ENCODE measurements at regions not wholly inside any gene's neighbourhood (a gene's known extent, or its start where the extent isn't known, plus 50 kb on each side); places are given as distances from the start of the nearest gene placed in this dataset.

DNA sequence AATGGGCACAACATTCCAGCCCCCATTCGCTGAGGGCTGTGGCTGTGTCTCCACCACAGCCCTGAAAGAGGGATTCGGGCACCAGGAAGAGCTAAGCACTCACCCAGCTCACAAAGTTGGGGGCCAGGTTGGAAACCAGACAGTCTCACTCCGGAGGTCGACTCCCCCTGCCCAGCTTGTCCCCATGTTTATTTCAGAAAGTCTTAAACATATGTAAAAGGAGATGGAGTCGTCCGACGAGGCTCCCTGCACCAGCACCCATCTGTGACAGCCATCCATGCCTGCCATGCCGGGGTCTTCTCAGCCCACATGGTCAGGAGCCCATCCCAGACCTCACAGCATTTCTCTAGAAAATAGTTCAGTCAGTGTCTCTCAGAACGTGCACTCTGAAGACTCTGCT is 63.6 kb upstream of the STX16 start:
- WGBS, 2 donors, result 78 to 83% methylated on average over 9 of the region's 9 CpGs
- intact Hi-C loops (cut with DNase I; ENCODE audit: low total_unique reads), result no loop called here
- TF ChIP-seq POLR2A (IDR thresholded peaks at IDR 0.05), result no peak
- TF ChIP-seq, protein P1, sequence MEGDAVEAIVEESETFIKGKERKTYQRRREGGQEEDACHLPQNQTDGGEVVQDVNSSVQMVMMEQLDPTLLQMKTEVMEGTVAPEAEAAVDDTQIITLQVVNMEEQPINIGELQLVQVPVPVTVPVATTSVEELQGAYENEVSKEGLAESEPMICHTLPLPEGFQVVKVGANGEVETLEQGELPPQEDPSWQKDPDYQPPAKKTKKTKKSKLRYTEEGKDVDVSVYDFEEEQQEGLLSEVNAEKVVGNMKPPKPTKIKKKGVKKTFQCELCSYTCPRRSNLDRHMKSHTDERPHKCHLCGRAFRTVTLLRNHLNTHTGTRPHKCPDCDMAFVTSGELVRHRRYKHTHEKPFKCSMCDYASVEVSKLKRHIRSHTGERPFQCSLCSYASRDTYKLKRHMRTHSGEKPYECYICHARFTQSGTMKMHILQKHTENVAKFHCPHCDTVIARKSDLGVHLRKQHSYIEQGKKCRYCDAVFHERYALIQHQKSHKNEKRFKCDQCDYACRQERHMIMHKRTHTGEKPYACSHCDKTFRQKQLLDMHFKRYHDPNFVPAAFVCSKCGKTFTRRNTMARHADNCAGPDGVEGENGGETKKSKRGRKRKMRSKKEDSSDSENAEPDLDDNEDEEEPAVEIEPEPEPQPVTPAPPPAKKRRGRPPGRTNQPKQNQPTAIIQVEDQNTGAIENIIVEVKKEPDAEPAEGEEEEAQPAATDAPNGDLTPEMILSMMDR (IDR thresholded peaks at IDR 0.05), result no peak
- H3K4me3 ChIP-seq (ENCODE audit: low read depth, poor library complexity, severe bottlenecking), result no peak overlapping the region
- DNase-seq (ENCODE audit: low spot score in 2 of 2), result no peak

DNA sequence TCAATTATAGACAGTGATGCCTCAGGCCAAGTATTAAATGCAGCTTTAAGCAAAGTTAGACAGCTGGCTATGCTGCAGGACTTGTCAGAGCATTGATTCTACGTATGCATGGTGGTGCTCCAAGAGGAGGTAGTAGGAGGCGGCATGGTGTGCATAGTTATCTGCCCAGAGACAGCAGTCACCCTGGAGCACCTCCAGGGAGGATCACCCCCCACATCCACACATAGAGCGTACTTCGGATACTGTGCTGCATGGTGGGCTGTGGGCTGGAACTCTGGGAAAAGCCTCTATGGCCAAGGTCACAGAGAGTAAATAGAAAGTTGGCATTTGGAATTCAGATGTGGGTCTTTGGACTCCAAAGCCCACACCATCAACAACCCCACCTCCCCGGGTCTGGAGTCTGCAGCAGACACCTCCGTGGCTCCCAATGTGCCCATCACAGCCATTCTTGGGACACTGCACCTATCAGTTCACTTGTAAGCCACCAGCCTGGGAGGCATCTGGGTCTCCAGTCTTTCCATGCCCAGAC is 64.5 kb upstream of the STX16 start:
- no peak for TF ChIP-seq POLR2A (IDR thresholded peaks at IDR 0.05)
- intact Hi-C loops (cut with DNase I; ENCODE audit: low total_unique reads), result no loop called here
- no peak overlapping the region for H3K4me3 ChIP-seq (ENCODE audit: low read depth, poor library complexity, severe bottlenecking)
- WGBS, 2 donors, result 77 to 89% methylated on average over 6 of the region's 6 CpGs
- peak in 1 of 2 donors; percentile 65 for DNase-seq (ENCODE audit: low spot score in 2 of 2)

DNA sequence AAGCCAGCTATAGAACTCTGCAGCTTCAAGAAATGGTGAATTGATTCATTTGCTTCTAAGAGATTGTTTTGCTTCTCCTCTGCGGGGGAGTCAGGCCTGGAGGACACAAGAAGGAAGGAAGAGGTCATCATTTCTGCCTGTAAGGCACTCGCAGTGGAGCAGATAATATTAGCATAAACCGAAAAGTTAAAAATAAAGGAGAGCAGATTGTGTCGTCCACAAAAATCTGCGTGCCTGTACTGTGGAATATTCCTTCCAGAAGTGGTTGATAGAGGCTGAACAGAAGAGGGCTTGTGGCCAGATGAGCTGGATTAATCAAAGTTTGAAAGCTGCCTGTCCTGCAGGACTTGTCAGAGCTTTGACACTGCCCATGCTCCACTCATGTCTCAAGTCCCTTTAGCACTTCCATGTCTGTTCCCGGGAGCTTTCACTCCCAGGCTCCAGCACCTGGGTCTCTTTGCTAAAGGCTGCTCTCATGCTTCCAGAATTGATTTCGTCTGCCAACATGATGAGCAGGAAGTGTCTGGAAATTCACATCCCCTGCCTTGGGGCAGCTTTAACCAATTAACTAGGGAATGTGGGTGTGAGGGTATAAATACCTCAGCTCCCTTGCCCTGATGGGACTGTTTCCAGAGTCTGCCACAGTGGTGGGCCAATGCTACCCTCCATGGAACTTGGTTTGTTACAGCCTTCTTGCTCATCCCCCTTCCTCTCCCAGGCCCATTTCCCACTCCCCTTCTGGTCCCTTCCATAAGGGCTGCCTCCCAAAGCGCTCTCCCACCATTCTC is 65.1 kb upstream of the STX16 start:
- no peak for DNase-seq (ENCODE audit: low spot score in 2 of 2)
- no peak for TF ChIP-seq POLR2A (IDR thresholded peaks at IDR 0.05)
- TF ChIP-seq, protein P1 (IDR thresholded peaks at IDR 0.05), result no peak
- 48 to 51% methylated on average over 8 of the region's 8 CpGs for WGBS, 2 donors
- H3K4me3 ChIP-seq (ENCODE audit: low read depth, poor library complexity, severe bottlenecking), result no peak overlapping the region
- intact Hi-C loops (cut with DNase I; ENCODE audit: low total_unique reads), result no loop called here

DNA sequence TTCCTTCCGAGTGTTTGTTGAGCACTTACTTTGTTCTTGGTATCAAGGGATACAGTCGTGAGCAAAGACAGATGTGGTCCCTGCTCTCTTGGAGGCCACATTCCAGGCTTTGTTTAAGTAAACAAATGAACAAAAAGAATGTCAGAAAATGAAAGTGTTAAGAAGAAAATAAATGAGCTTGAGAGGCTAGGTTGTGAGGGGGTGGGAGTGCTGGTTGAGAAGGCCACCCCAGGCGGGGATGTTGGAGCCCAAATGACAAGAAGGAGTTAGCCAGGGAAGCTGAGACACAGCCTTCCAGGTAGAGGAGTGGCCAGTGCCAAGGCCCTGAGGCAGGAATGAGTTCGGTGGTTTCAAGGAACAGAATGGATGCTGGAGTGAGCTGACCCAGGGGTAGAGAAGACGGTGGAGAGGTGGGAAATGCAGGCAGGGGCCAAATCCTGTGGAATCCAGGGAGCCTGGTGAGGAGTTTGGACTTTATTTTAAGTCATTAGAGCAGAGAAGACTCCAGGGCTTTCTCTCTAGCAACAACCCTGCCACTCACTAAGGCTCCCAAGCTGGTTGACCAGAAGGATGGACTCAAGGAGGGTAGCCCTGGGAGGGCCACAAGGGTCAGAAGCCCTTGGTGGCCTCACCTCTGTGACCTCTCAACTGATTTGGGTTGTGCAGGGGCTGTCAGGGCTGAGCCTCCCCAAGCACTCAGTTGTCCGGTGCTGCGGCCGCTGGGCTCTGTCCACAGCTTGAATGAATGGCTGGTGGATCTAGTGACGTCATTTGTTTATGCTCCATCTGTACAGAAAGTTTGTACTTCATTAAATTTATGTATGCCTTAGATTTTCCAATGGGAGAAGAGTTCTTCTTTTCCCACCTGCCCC is 66.0 kb upstream of the STX16 start:
- intact Hi-C loops (cut with DNase I; ENCODE audit: low total_unique reads), result no loop called here
- peak in 1 of 2 donors; percentile 79 for DNase-seq (ENCODE audit: low spot score in 2 of 2)
- 52 to 63% methylated on average over 9 of the region's 9 CpGs for WGBS, 2 donors
- no peak for TF ChIP-seq POLR2A (IDR thresholded peaks at IDR 0.05)
- TF ChIP-seq, protein P1 (IDR thresholded peaks at IDR 0.05), result no peak
- no peak overlapping the region for H3K4me3 ChIP-seq (ENCODE audit: low read depth, poor library complexity, severe bottlenecking)

DNA sequence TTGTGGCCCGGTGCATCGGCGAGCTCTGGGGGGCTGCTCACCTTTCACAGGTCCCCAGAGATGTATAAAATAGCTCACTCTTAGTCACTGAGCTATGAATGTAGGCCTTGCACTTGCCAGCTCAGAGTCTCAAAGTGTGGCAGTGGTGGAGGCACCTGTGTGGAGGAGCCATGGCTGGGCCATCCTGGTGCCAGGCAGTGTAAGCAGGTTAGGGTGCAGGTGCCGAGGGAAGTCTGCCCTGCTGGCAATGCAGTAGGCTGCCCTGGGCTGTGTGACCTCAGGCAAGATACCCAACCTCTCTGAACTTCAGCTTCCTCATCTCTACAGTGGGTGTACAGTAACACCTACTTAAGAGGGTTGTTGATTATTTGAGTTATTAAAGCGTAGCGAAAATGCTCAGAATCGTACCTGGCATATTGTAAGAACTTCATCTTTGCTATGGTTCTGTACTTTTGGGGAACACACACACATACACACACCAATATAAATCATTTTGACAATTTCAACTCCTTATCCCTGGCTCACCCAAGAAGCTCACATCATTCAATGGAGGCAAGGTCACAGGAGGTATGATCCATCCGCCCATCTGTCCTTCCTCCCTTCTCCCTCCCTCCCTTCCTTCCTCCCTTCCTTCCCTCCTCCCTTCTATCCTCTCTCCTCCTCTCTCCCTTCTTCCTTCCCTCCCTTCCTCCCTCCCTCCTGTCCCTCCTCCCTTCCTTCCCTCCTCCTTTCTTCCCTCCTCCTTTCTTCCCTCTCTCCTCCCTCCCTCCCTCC is 66.8 kb upstream of the STX16 start:
- WGBS, 2 donors, result 85 to 93% methylated on average over 8 of the region's 8 CpGs
- intact Hi-C loops (cut with DNase I; ENCODE audit: low total_unique reads), result no loop called here
- H3K4me3 ChIP-seq (ENCODE audit: low read depth, poor library complexity, severe bottlenecking), result no peak overlapping the region
- TF ChIP-seq, protein P1 (IDR thresholded peaks at IDR 0.05), result no peak
- no peak for TF ChIP-seq POLR2A (IDR thresholded peaks at IDR 0.05)
- DNase-seq (ENCODE audit: low spot score in 2 of 2), result peak in 1 of 2 donors; percentile 57

Measured in lower leg skin (tissue), 4 donors.